Activated CD4-positive, alpha-beta T cell treated with anti-CD3 and anti-CD28 coated beads for 4 hours (primary cell): ENCODE measurements at regions not wholly inside any gene's neighbourhood (a gene's known extent, or its start where the extent isn't known, plus 50 kb on each side); places are given as distances from the start of the nearest gene placed in this dataset.

Experiments
- DNase-seq, 2 donors: peaks; one replicate each; pipeline ENCODE4 v3.0.0-alpha.2; 2020

- no peak for DNase-seq
Measured at GRCh38 chr9:7936996-7937395, 137.4 kb upstream of the DMAC1 start.

- no peak for DNase-seq
Measured at GRCh38 chr9:7936163-7936562, 136.6 kb upstream of the DMAC1 start.

DNA sequence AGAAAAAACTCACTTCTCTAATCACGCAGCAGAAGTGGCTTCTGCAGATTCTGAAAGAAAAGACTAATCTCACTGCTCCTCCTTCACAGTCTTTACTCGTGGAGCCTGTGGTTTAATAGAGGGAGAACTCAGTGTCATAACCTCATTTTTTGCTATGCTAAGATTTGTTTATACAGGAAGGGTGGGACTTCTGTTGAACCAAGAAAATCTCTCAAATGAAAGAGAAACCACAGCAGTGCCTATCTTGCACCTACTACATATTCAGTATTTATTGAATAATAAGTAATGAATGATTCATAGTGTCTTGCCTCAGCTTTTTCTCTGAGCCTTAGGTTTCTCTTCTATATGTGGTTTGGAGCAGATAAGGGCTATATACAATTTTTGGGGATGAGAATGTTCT is 136.1 kb upstream of the DMAC1 start:
- DNase-seq, result no peak

DNA sequence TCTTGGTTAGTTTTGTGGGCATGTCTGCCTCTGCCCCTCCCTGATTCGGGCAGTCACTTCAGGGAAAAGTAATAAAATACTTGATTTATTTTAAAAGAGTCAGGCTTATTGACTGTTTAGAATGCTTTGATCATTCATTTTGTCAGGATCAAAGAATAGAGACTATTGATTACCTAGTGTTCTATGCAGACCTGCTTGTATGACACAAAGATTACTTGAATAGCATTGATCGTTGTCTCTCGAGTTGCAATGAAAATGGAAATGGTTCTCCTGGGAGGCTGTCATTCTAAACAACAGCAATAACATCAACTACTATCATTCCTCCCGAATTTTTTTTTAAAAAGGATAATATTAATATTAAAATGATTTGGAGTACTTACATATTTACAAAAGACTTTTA is 133.2 kb upstream of the DMAC1 start:
- DNase-seq, result no peak

DNA sequence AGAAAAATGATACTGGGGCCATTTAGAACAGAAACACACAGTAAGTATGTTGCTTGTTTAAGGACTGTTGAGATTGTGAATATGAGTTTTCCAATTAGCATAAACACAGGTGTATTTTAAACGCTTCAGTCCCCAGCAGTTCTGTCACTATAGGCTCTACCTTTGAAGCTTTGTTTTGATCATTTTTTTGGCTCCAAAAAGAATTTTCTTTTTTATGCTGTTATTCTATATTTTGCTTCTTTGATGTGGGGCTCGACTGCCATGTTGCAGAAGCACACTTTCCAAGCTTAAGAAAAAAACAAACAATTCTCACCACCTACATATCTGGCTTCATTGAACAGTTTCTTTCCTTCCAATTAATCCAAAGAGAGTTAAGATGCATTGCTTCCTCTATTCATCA is 131.0 kb upstream of the DMAC1 start:
- no peak for DNase-seq

DNA sequence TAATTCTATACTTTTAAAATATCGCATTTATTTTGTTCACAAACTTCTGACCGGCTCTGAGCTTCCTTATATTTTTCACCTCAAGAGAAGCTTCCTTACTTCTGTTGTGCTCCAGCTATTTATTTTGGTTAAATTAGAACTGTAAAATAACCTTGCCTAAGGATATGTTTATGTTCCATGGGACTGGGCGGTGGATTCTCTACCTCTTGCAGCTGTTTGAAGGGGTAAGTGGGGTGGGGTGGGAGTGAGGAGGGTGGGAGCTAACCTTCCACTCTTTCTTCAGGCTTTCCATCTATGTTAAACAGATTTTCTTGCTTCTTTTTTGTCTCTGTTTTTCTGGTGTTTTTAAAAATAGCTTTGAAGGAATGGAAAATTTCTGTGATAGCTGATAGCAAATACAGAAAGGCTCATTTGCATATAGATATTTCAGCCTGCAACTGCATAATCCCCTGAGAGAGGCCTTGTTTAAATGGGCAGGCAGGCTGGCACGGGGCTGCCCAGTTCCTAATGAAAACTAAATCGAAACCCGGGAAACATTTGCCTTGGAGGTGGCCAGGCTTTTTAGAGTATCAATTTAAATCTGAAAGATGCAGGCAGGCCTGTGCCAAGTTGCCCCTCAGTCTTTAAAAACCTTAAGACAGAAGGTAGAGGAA is 122.1 kb upstream of the DMAC1 start:
- no peak for DNase-seq

DNA sequence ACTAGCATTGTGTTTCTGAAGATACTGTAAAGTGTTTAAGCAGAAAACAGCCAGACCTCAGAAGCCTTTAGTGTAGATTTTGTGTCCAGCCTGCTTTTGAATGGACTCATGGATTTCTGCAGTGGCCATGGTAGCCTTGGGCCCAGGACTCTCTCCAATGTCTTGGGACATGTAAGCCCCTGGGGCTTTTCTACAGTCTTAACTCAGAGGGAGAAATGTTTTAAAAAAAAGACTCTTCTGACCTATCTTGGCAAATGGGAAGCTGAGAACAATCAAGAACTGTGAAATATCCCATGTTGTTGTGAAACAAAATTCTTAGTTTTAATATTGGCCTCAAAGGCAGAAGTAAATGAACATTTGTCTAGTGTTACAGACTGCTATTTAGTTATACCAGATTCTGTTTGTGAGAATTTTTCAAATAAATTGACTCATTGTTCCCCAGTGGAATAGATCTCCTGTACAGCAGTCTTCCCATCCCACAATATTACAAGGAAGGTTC is 112.5 kb upstream of the DMAC1 start:
- DNase-seq, result no peak

- DNase-seq, result no peak
Measured at GRCh38 chr9:7910426-7911020, 110.9 kb upstream of the DMAC1 start.

DNA sequence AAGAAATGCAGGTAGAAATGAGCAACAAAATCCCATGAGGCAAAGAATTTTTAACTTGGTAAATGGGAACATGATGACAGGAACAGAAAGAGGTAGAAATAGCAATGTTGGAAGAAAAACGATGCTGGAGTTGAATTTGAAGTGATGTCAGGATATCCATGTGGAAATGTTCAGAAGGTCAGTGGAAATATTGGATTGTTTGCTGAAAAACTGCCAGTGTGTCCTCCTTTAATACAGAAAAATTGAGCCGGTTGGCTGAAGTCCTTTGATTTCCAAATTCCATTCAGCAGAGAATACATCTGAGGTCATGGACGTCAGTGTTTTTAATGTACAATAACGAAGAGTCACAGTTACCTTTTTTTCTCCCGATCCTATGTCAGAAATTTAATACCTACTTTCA is 110.0 kb upstream of the DMAC1 start:
- DNase-seq, result no peak

DNA sequence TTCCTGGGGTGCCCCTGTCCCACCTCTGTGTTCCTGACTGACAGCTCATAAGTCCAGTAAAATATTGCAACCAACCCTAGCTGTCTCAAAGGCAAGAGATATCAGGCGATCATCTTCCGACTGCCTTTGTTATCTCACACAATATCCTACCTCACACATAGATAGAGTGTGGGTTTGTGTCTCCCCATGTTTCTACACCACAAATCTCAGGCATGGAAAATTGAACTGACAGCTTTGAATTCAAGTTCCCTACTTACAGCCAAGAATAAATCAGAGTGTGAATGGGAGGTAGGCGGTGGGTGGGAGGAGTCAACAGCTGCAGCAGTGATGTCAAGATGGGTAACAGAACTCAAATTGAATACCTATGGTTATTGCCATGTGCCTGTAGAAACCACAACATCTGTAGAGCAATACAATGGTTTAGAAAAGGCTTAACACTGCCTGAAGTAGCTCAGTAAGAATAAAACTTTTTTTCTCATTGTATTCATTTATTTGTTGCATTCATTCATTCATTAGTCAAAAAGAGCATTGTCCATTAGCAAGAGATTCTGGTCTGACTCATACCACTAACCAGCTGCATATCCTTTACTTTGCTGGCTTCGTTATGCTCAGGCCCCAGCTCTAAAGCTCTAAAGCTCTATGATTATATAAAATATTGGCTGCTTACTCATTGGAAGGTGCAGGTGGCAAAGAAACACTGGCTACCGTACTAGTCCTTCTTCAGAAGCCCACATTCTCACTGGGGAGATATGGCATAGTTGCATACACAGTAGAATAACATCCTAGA is 108.2 kb upstream of the DMAC1 start:
- no peak for DNase-seq

GRCh38 chr9:7906783-7907550 is 107.4 kb upstream of the DMAC1 start:
- no peak for DNase-seq

- no peak for DNase-seq
Measured at GRCh38 chr9:7901621-7902020, 102.0 kb upstream of the DMAC1 start.

GRCh38 chr9:7900541-7900940 is 101.0 kb upstream of the DMAC1 start:
- no peak for DNase-seq

DNA sequence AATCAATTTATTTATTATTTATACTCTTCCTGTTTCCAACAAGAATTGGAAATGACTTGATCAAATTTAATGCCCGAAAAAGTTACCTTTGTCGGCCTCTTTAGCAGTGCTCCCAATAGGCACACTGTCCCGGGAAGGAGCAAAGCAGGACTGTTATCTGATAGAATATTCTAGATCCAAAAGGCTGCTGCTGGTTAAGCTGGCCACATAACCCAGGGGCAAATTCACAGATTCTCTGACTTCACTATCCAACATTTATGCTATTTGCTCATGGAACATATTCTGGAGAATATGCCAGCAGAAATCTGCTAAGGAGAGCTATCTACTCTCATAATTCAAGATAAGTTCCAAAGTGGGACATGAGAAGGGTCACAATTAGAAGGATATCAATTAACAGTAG is 100.2 kb upstream of the DMAC1 start:
- no peak for DNase-seq

- DNase-seq, result no peak
Measured at GRCh38 chr9:7894231-7894630, 94.7 kb upstream of the DMAC1 start.

DNA sequence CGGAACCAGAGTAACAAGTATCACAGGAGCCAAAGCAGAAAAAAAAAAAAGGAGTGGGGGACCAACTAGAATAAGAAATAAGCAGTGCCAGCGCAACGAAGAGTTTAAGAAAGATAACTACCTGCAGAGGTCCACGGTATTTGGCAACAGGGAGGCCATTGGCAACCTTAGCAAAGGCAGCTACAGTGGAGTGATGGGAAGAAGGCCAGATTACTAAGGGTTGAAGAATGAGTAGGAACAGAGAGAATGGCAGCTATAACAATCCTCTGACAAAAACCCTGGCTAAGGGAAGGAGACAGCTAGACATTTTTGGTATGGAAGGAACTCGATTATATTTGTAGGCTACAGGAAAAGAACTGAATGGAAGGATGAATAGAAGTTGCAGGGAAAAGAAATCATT is 93.4 kb upstream of the DMAC1 start:
- DNase-seq, result no peak

DNA sequence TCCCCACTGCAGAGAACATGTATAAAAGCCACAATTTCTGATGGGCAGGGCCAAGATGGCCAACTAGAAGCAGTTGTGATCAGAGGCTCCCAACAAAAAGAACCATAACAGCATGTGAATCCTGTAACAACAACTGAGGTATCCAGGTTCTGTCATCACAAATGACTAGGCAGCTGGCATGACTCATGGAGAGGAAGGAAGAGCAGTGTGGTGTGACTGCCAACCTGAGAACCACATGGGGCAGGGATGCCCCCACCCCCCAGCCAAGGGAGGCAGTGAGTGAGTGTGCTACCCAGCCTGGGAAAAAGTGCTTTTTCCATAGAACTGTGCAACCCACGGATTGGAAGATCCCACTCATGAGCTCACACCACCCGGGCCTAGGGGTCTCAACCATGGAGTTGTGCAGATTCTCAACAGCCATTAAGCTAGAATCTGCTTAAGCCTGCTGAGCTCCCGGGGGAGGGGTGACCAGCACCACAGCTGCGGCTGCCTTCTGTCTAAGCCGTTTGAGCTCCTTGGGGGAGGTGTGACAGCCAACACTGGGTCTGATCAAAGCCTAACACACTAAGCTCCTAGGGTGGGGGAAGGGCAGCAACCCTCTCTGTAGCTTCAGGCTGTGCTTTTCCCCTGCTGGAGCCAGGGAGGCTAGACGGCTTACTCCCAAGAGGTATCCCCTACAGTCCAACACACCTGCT is 80.1 kb upstream of the DMAC1 start:
- DNase-seq, result peak; percentile 3 to 5

GRCh38 chr9:7871977-7872730 is 72.6 kb upstream of the DMAC1 start:
- no peak for DNase-seq

DNA sequence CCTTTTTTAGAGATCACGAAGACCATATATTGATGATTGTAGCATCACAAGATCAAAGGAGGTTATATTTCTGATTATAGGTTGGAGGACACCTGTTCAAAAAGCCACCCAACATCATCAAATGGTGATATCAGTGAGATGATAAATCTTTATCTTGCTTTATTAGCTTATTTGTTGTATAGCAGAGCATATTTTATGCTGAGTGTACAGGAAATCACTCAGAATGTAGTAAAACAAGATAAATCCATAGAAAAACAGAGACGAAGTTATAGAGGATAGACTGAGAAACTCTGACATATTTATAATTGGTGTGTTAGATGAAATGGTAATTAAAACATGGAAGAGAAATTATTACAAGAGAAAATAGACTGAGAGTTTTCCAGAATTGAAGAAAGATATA is 69.8 kb upstream of the DMAC1 start:
- DNase-seq, result no peak

DNA sequence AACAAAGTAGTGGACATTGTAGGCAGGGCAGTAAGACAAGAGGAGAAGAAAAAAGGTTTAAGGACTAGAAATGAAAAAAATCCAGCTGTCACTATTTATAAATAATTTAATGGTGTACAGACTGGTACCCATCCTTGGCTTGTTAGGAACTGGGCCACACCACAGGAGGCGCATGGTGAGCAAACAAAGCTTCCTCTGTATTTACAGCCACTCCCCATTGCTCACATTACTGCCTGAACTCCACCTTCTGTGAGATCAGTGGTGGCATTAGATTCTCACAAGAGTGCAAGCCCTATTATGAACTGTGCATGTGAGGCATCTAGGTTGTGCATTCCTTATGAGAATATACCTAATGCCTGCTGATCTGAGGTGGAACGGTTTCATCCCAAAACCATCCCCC is 62.6 kb upstream of the DMAC1 start:
- DNase-seq, result no peak

GRCh38 chr9:7861086-7861485 is 61.5 kb upstream of the DMAC1 start:
- DNase-seq, result no peak

GRCh38 chr9:7860335-7860709 is 60.7 kb upstream of the DMAC1 start:
- no peak for DNase-seq
